Fibroblast of skin of left quadriceps (primary cell): ENCODE measurements at regions not wholly inside any gene's neighbourhood (a gene's known extent, or its start where the extent isn't known, plus 50 kb on each side); places are given as distances from the start of the nearest gene placed in this dataset.
"Not testable (repeated sequence)": the region's sequence is repeated elsewhere in the genome, so short reads cannot be mapped to it uniquely, and the experiment has no call there.

ENCODE experiments used
- DNase-seq, 2 experiments: peaks; one replicate each; pipeline ENCODE4 v3.0.0-alpha.2; 2013; ENCODE audit warnings: low read depth in 2 of 2

DNA sequence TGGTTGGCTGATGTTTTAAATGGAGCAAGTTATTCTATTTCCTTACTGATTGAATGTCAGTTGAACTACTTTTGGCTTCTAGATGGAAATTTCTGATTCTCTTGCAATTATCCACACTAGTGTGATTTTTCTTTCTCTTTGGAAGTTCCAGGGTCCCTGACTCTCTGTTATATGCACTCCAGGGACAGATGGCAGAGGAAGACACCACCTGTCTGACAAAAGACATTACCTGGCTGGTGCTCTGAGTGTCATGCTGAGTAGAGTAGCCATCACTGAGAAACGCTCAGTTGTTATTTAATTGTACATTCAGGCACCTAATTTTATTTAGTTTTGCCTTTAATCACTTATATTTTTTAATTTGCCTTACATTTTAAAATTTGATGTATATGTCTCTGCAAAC lies 105.4 kb upstream of the TLL1 start:
- DNase-seq = no peak

DNA sequence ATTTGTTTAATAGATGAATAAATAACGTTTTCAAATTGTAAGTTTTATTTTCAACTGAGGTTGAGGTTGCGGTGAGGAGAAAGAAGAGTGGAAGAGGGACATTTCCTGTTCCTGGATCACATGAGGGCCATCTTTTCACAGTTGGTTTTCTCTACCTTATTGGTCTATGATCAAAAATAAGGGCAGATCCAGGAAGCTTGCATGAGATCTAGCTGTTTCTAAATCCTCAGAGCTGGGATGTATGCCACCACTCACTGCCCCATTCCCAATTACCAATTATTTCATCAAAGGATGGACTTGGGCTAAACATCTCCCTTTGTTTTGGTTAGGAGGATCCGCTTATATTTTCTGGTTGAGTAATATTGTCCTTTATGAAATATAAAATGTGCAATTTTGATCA lies 104.8 kb upstream of the TLL1 start:
- no peak for DNase-seq

DNA sequence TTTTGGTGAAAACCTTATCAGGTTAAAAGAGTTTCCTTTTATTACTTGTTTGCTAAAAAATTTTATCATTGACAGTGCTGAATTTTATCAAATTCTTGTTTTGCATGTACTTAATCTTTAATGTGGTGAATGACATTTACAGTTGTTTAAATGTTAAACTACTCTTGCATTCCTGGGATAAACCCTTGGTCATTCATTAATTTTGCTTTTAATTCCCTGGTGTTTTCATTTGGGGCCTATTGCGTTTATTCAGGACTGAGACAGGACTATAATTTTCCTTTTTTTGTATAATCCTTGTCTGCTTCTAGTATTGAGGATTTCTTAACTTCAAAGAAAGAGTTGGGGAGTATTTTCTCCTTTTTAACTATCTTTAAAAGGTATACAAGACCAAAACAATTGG lies 98.7 kb upstream of the TLL1 start:
- DNase-seq = no peak

DNA sequence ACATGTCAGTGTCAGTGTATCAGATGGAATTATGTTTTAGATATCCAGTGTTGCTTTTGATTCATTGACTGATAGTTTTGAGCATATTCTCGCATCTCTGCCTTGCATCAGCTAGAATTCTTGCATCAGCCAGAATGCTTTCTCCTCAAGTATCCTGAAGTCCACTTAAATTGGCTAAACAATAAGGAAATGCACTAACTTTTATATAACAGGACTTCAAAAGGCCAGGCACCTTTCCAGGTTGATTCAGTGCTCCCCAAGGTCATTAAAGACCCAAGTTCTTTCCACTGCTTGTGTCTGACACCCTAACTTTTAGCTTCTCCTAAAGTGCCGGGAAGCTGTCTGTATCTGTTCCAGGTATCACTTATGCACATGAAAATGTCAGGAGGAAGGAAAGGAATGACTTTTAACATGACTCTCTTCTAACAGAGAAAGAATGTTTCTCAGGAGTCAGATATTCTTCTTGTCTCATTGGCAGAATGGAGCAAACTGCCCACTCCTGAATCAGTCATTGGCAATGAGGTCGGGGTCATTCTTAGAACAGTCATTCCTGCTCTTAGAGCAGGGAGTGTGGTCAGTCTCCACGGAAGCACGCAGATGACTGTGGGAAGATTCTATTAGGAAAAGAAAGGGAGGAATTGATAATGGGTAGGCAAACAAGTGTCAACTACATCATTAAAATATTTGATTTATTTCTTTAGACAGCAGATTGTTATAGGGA lies 92.9 kb upstream of the TLL1 start:
- no peak for DNase-seq

DNA sequence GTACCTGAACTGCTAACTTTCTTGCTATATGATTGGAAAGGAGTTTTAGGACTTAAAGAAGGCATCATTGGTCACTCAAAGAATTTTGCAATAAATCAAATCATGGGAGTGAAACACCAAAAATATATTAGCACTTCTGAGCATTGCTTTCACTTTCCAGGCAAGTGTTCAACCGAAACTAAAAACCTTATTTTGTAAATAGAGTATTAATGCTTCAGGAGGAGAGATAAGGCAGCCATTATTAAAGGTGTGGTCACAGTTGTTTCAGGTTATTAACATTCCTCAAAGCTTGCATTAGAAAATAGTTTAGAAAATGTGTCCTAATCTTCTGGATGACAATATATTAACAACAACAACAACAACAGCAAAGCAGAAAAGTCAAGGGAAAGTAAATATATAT lies 92.3 kb upstream of the TLL1 start:
- no peak for DNase-seq

DNA sequence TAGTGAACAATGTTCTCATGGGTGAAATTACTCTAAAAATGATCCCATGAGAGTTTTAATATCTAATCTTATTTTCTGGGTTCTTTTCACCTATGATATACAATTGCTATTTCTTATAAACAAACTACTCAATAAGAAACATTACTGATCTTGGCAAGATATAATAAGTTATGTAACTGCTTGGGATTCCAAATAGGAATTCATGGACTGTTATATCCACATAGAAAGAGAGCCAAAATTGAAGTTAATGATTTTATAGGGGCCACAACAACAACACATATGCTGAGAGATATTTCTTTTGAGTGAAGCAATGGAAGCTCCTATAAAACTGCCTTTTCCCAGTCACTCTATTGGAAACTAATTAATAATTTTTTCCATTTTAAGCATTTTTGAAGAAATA lies 90.4 kb upstream of the TLL1 start:
- no peak for DNase-seq

DNA sequence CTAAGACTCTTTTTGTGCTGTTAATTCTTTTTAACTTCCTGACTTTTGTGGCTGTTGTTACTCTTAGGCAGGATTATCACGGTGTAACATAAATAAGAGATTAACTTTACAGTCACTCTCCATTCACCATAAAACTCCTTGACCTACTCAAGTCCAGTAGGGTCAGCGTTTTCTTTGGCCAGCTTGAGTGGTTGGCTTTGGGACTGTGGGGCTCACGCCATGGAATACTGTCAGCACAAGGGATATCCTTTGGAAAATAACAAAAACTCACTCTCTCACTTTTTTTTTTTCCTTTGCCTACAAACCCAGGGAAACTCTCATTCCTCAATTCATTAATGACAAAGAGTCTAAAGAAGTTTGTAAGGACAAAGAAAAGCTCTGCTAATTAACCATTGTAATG lies 89.4 kb upstream of the TLL1 start:
- no peak for DNase-seq

DNA sequence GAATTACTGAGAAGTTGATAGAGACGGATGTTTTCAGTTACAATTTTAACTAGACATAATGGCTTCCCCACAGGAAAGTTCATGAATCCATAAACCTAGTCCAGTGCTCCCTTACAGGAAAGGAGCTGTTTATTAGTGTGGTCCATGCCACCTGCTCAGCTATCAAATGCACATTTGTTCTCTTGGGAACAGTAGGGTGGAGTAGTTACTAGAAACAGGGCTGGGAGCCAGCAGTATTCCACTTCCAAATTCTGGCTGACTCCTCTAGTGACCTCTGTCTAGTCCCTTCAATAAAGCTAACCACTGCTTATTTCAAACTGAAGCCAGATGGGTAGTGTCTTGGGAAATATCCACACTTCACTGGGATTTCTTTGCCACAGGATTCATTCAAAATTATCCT lies 88.4 kb upstream of the TLL1 start:
- no peak for DNase-seq

DNA sequence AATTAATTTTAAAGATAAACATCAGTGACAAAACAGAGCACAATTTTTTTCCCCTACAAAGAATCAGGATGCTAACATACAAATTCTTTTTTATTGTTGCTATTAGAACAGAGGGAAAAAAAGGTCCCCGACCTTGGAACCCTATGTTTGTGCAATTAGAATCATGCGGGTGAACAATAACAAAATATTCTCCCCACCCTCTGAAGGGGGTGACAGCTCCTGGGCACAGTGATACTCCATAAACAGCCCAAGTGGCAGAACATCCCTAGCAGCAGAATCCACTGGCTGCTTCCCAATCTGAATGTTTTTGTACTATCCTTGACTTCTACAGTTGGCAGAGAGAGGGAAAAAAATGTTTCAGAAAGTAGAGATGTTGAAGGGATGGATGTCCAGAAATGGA lies 87.7 kb upstream of the TLL1 start:
- no peak for DNase-seq

DNA sequence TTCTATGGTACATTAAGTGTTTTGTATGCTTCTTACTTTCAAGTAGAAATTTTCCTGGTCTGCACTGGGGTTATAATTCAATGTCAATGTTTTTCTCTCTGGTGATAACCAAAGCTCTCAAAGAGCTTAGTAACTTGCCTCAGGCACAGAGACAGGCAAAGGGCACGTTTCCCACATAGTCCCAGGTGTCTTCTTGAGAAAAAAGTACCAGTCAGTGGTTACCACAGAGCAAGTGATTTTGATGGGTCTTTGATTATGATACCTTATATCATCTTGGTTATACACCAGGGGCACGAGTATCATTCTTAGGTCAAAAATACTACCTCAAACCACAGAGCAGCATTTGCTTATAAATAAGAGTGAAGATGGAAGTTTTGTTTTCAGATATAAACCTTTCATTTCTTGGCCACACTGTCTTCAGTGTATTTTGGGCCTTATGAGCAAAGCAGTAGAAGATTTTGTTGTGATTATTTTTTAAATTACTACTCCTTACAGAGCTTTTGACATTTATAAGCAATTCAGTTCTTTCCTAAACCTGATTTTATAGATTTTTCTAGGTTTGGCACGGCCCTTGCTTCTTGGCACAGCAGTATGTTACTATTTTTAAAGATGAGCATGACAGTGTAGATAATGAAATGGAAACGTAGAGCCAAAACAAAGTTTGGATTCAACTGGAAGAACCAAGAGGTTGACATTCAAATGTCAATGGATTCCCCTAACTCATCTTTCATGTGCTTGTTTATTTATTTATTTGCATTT lies 85.3 kb upstream of the TLL1 start:
- DNase-seq = no peak

DNA sequence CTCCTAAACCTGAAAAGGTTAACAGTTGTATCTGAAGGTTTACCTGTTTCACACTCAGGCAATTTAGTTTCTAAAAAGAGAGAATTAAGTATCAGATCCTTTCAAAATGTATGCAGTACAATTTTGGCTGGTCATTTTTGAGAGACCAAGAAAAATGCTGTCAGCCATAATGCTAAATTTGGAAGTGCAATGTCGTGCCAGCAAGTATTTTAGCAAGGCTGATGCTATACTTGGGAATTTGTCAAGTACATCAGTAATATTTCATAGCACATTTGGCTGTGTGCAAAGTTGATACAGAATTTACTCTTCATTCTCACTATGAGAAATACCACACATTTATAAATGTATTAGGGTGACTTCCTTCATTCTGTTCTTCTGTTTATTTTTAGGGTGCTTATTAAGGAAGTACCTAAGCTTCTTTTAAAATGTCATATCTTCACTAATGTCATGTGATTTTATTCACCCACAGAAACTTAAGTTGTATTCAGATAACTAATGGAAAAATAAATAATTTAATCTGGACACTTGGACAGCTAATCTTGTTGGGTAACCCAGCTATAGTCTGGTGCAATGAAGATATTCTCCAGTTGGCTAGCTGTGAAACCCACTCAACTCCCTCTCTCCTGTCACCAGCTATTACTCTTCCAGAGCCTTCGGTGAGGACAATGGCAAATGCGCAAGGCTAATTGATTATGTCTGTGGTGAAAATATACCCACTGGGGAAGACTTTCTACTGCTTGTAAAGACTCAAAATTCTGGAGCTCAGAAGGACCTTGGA lies 84.2 kb upstream of the TLL1 start:
- DNase-seq = no peak

DNA sequence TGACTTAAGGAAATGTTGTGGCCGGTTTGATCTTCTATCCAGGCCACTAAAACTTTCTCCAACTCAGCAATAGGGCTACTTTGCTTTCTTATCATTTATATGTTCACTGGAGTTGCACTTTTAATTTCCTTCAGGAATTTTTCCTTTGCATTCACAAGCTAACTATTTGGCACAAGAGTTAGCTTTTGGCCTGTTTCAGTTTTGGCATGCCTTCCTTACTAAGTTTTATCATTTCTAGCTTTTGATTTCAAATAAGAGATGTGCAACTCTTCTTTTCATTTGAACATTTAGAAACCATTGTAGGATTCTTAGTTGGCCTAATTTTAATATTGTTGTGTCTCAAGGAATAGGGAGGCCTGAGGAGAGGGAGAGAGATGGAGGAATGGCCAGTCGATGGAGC lies 79.8 kb upstream of the TLL1 start:
- no peak for DNase-seq

DNA sequence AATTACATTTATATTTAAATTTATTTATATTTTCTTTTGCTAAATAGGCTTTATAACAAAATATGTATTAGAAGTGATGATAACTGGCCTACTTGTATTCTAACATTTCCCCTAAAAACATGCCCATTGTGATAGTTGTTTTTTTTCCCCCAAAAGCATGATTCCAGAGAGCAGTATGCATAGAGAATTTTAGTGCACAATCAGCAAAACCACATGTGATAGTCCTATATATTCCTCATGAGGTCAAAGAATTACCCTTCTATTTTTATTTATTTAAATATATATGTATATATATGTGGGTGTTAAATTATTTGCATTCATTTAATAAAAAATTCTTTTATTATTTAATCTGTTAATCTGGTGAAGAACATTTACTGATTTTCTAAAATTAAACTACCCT lies 78.2 kb upstream of the TLL1 start:
- no peak for DNase-seq

DNA sequence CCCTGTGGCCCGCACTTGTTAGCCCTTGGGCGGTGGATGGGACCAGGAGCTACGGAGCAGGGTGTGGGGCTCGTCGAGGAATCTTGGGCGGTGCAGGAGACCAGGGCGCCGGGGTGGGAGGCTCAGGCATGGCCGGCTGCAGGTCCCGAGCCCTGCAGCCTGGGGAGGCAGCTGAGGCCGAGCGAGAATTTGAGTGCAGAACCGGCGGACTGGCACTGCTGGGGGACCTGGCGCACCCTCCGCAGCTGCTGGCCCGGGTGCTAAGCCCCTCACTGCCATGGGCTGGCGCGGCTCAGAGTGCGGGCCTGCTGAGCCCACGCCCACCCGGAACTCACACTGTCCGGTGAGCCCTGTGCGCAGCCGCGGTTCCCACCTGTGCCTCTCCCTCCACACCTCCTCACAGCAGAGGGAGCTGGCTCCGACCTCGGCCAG lies 73.6 kb upstream of the TLL1 start:
- no peak for DNase-seq

DNA sequence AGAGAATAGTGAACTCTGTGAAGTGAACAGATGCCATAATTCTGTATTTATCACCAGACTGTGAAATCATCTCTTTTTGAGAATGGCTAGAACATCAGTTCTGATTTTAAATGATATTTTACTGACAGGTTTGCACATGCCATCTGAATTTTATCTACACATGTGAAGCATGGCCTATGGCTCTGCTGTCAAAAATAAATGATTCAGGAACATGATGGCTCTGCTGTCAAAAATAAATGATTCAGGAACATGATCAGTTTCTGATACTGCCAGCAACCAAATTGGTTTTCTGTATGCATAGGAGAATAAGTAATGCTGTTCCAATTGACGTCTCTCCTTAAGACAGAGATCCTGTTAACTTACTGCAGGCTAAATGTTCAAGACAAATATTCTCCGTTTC lies 70.6 kb upstream of the TLL1 start:
- DNase-seq = no peak

DNA sequence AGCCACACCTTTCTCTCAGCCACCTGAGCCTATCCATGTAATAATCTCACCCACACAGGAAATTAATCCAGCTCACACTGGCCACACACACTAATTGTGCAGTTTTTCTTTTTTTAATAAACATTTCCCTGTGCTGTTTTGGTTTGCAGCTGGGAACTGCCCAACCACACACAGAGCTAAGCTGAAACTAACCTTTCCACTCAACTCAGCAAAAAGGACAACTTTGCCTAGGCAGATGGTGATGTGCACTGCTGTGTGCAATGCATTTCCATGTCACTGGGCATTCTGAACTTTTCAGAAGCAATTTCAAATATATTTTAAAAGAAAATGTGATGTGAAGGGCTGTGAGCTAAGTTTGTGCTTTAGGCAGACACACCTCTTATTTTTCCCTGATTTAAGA lies 70.0 kb upstream of the TLL1 start:
- no peak for DNase-seq

DNA sequence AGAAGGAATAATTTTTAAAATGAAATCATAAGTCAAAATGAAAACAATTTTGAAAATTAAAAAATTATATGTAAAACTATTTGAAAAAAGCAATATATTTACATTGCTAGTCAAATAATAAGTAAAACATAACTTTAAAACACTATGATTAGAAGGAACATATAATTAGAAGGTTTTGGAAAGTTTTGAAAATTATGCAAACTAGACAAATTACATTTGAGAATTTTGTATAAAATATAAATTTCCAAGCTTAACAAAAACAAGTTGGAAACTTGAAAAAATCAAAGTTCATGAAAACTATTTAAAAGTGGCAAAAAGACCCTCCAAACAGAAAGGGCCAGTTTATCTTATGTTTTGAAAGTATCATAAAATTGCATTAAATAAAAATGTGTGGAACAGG lies 67.6 kb upstream of the TLL1 start:
- DNase-seq = no peak

DNA sequence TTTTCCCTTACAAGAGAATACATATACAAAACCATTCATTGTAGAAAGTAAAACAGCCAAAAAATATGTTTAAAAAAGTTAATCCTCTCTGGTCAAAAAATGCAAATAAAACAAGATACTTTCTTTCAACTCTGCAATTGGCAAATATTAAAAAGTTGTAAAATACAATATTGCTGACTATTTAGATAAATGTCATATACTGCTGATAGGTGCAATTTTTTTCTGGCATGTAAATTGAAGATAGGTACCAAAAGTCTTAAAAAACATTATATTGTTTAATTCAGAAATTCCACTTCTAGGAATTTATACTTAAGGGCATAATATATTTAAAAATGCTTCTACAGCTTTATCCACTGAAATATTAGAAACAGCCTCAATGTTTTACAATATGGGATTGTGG lies 66.4 kb upstream of the TLL1 start:
- DNase-seq = no peak

DNA sequence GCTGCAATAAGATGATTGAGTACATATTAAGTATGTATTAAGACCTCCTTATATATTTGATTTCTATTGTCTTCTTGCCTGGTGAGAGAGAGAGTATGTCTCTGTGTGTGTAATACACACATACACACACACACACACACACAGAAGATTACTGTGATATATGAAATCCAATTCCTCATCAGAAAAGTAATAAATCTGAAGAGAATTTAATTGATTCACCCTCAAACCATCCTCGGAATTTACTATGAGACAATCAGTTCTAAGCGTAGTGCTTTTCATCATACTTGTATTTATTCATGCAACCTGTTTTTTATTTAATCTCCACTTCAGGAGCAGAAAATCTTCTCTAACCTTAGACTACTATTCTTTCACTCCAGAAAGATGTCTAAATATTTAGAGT lies 62.3 kb upstream of the TLL1 start:
- peak; percentile 57 to 58 for DNase-seq

DNA sequence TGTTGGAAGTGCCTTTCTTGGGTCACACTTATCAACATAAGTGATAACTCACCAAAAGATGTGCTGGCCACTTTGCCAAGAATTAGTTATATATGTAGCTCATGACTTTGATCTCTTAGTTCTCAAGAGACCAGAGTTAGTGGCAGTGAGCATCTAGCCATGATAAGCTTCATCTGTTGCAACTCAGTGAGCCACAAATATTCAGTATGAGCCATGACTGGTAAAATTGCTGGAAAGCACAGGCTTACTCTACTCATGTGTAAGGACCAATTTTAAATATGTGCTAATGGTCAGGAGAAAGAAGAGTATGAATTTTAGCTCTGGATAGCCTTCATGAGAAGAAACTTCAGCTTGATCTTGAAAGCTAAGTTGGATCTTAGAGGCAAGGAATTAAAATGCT lies 59.4 kb upstream of the TLL1 start:
- DNase-seq = no peak

DNA sequence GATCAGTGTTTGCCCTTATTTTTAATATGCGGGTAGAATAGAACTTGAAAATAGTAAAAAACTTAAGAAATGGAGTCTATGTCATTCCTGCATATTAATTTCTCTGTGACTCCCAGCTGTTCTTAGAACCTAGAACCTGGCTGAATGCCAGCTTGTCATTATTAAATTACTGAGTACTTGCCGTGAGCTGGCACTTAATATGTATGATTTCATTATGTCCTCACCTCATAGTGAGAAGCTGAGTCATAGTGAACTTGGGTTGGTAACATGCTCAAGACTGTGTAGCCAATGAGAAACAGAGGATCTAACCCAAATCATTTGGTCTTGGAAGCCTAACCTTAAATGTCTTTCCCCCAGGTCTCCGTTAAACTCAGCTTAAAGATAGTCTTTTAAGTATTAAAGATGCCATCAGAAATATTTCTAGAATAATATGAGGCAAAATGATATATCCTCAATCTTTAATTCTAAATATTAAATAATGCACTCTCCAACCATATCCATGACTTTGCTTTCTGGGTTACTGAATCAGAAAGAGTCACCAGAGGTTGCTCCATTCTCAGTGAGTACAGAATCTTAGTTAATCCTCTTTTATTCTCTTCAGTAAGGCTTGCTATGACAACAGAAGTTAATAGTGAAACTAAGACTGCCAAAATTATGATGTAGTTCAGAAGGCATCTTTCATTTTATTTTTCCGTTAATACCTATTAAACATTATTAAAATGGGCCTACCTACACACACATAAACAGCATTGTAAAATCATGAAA lies 58.6 kb upstream of the TLL1 start:
- DNase-seq = no peak

DNA sequence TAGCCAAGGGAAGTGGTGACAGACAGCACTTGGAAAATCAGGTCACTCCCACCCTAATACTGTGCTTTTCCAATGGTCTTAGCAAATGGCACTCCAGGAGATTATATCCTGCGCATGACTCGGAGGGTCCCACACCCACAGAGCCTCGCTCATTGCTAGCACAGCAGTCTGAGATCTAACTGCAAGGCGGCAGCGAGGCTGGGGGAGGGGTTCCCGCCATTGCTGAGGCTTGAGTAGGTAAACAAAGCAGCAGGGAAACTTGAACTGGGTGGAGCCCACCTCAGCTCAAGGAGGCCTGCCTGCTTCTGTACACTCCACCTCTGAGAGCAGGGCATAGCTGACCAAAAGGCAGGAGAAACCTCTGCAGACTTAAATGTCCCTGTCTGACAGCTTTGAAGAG lies 53.9 kb upstream of the TLL1 start:
- not testable (repeated sequence) for DNase-seq
